Muscle of leg (tissue), 3 donors: ENCODE measurements at regions not wholly inside any gene's neighbourhood (a gene's known extent, or its start where the extent isn't known, plus 50 kb on each side); places are given as distances from the start of the nearest gene placed in this dataset.
"Not testable (repeated sequence)": the region's sequence is repeated elsewhere in the genome, so short reads cannot be mapped to it uniquely, and the experiment has no call there.

Experiments used
- DNase-seq: peaks from one replicate; pipeline ENCODE4 v3.0.0; 2013
- H3K27ac ChIP-seq: one replicate; pipeline ENCODE4 v1.5.1; 2013; ENCODE audit warnings: mild to moderate bottlenecking, low read length, control low read depth
- H3K27me3 ChIP-seq: one replicate; pipeline ENCODE4 v1.6.1; 2013; ENCODE audit warnings: low read length; ENCODE audit not compliant: control insufficient read depth, insufficient read depth
- H3K36me3 ChIP-seq: one replicate; pipeline ENCODE4 v1.6.1; 2013; ENCODE audit warnings: low read length; ENCODE audit not compliant: control insufficient read depth, insufficient read depth
- H3K4me1 ChIP-seq: one replicate; pipeline ENCODE4 v1.6.1; 2013; ENCODE audit warnings: low read length; ENCODE audit not compliant: control insufficient read depth, insufficient read depth
- H3K4me3 ChIP-seq: one replicate; pipeline ENCODE4 v1.5.1; 2013; ENCODE audit warnings: low read length, control low read depth
- H3K9me3 ChIP-seq: replicated peaks from 2 replicates; pipeline ENCODE4 v1.6.1; 2013; ENCODE audit warnings: low read depth, low read length; ENCODE audit not compliant: control insufficient read depth
- WGBS: methylation state at CpG from one replicate; pipeline ENCODE4 v1.1.5; 2013; ENCODE audit warnings: missing lambda C conversion rate; ENCODE audit not compliant: insufficient coverage; 5-methylcytosine and 5-hydroxymethylcytosine counted together

DNA sequence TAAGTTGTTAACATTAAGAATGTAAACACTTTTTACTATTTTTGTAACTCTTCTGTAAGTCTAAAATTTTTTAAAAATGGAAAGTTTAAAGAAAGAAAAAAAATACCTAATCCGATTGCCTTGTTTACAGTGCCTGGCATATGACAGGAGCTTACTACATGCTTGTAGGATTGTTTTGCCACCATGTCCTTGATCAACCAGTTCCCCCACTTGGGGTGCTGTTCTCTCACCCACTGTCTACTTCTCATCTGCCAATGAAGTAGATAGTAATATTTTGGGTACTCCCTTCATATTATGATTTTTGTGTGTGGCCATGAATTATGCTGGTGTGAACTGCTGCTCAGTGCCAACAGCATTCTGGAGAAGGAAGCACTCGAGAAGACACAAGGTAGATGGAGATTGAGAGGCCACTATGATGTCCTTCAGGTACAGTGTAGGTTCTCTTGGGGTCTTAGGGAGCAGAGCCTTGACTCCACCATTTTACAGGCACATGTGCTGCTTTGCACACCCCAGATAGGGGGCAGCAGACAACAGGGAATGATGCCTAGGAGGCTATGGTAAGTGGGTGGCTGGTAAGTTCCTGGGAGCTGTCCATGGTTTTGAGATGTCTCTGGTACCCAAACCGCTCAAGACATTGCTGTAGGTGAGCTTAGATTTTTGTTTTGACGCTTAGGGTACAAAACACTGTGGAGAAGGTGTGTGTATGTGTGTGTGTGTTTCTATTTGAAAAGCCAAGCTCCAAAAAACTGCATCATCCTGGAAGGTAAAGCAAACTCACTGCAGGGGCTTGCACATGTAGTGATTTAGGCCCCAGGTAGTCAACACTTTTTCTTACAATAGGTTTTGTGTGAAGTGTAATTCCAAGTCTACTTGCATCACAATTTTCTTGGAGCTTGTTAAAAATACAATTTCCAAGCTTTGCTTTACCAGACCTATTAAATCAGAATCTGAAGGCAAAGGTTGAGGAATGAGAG lies 494.5 kb upstream of the LARGE1 start:
- WGBS, result 7% methylated on average over 3 of the region's 4 CpGs
- Histone ChIP-seq H3K4me1 (no peaks in the 10 kb centered on the region), H3K4me3 (no peak overlapping the region), H3K27ac (no peak overlapping the region), H3K9me3 (no peaks in the 10 kb centered on the region), H3K36me3 (no peaks in the 10 kb centered on the region), H3K27me3 (no peaks in the 10 kb centered on the region)
- peak; percentile 86 for DNase-seq

DNA sequence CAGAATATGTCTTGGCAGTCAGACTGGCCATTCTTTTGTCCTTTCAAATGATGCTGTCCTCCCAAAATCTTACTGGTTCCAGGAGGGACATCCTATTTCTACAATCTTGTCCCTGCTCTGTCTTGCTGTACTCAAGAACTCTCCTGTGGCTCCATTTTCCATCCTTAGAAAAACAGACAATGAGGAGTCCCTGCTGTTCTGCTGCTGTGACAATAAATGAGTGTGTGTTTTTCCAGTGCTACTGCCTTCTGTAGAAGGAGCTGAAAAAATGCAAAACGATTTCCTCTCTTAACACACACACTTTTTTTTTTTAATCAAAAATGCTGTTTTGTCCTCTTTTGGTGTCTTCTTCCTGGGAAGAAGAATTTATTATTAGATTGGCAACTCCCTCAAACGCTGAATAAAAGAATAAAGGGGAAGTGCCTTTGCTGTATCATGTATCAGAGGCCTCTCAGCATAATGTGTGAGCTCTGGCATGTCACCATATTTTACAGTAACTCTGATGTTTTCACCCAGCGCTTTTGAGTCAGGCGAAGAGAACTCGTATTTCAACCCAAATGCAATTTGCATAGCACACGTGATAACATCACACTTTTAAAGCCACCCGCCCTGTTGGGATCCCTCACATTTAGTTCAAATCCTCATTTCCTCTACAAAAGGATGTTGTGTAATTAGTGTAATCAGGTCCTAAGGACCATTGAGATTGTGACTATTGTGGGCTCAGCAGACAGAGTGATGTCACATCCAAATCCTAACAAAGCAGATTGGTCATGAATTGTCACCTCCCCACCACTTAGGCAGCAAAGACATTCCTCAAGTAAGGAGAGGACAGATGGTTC lies 496.0 kb upstream of the LARGE1 start:
- Histone ChIP-seq H3K27ac (no peak overlapping the region), H3K4me1 (no peaks in the 10 kb centered on the region), H3K4me3 (no peak overlapping the region), H3K36me3 (no peaks in the 10 kb centered on the region), H3K9me3 (no peaks in the 10 kb centered on the region), H3K27me3 (no peaks in the 10 kb centered on the region)
- WGBS, result 60% methylated on average over 1 of the region's 7 CpGs
- no peak for DNase-seq

DNA sequence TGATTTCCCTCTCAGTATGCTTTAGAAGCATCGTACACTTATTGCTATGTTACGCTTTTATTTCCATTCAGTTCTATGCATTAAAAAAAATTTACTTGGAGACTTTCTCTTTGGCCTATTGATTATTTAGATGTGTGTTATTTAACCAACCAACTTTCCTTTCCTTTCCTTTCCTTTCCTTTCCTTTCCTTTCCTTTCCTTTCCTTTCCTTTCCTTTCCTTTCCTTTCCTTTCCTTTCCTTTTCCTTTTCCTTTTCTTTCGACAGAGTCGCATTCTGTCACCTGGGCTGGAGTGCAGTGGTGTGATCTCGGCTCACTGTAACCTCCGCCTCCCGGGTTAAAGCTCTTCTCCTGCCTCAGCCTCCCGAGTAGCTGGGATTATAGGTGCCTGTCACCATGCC lies 502.7 kb upstream of the LARGE1 start:
- not testable (repeated sequence) for H3K4me3 ChIP-seq, H3K9me3 ChIP-seq, H3K27me3 ChIP-seq, H3K36me3 ChIP-seq, DNase-seq, H3K4me1 ChIP-seq, H3K27ac ChIP-seq
- WGBS, result 85% methylated on average over 5 of the region's 8 CpGs

DNA sequence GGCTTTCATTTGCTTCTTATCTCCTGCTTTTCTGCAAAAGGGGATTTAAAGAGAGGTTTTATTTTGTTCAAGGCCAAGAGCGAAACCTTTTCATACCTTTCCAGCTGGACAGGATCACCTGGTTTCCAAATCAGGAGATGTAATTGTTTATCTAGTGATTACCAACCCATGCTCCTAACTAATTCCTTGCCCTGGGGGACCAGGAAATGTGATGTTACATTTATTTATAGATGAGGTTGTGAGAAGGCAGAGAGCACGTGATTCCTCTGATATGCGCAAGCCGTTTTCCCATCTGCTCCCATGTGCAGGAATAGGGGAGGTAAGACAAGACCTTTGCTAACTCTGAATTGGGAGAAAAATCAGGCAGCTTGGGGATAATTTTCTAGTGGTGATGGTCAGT lies 507.2 kb upstream of the LARGE1 start:
- 86% methylated on average over 3 of the region's 4 CpGs for WGBS
- Histone ChIP-seq H3K4me1 (no peaks in the 10 kb centered on the region), H3K36me3 (no peaks in the 10 kb centered on the region), H3K9me3 (no peaks in the 10 kb centered on the region), H3K4me3 (no peak overlapping the region), H3K27ac (no peak overlapping the region), H3K27me3 (no peaks in the 10 kb centered on the region)
- DNase-seq, result no peak

DNA sequence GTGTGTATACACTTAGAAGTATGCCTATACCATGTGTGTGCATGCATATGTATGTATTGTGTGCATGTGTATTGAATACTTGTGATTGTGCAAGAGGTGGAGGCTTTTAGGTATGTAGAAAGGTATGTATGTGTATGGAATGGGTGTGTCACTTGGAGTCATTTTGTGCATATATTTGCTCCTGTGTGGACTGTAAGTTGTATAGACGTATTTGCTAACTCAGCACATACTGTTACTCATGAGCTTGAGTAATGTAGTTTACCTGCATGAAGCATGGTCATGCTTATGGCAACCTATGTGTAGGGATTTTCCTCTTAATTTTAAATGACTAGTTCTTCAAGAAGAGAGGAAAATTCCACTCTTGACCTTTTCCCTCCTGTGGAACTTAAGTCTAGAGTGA lies 507.6 kb upstream of the LARGE1 start:
- WGBS, result no CpG with 5 or more reads among the region's 1 CpG
- Histone ChIP-seq H3K4me1 (no peaks in the 10 kb centered on the region), H3K27ac (no peak overlapping the region)

DNA sequence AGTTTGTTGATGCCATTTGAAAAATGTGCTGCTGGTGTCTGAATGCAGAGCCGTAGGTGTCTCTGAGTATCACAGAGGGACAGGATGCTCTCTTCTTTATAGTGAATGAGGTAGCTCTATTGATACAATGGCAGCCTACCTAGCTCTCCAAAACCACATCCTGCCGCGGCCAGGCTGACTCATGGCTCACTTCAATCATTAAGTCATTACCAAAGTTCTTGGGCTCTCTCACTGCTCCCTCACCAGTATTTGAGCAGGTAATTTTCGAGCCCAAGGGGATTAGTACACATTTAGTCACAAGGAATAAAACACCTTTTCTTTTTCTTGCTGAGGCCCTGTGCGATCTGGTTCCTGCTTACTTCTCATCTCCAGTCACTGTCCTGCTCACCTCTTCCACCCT lies 509.0 kb upstream of the LARGE1 start:
- Histone ChIP-seq H3K36me3 (no peaks in the 10 kb centered on the region), H3K4me1 (no peaks in the 10 kb centered on the region), H3K9me3 (no peaks in the 10 kb centered on the region), H3K27ac (no peak overlapping the region), H3K27me3 (no peaks in the 10 kb centered on the region), H3K4me3 (no peak overlapping the region)
- no peak for DNase-seq
- 86% methylated on average over 4 of the region's 5 CpGs for WGBS

More for the DNA sequence above, 507.6 kb upstream of the LARGE1 start:
- no peak overlapping the region for H3K4me3 ChIP-seq
- no peaks in the 10 kb centered on the region for H3K36me3 ChIP-seq
- no peaks in the 10 kb centered on the region for H3K27me3 ChIP-seq
- DNase-seq, result no peak
- H3K9me3 ChIP-seq, result no peaks in the 10 kb centered on the region

DNA sequence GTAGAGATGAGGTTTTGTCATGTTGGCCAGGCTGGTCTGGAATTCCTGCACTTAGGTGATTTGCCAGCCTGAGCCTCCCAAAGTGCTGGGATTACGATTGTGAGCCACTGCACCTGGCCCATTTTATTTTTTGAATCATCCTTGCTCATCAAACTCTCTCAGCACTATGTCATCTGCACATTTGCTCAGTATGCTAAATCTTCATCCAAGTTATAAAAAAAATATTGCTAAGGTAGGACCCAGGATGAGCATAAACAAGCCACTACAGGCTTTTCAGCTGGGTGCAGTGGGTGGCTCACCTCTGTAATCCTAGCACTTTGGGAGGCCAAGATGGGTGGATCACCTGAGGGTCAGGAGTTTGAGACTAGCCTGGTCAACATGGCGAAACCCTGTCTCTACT lies 510.1 kb upstream of the LARGE1 start:
- Histone ChIP-seq H3K9me3 (no peaks in the 10 kb centered on the region), H3K36me3 (no peaks in the 10 kb centered on the region), H3K27me3 (no peaks in the 10 kb centered on the region), H3K27ac (no peak overlapping the region), H3K4me3 (no peak overlapping the region), H3K4me1 (no peaks in the 10 kb centered on the region)
- 57% methylated on average over 1 of the region's 2 CpGs for WGBS
- DNase-seq, result no peak

DNA sequence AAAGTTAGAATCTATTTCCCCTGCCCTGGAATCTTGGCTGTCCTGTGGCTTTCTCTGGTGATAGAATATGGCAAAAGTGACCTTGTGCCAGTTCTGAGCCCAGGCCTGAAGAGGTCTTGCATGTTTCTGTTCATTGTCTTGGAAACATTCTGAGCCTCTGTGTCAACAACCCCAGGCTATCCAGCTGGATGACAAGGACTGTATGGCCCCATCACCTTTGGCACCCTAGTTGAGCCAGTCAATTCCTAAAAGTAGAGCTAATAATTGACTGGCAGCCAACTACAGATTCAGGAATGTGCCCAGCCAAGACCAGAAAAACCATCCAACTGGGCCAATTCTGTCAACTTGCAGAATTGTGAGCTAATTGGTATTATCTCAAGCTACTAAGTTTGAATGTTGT lies 514.1 kb upstream of the LARGE1 start:
- no peak for DNase-seq
- Histone ChIP-seq H3K27ac (no peak overlapping the region), H3K36me3 (no peaks in the 10 kb centered on the region), H3K4me3 (no peak overlapping the region), H3K9me3 (no peaks in the 10 kb centered on the region), H3K4me1 (no peaks in the 10 kb centered on the region), H3K27me3 (no peaks in the 10 kb centered on the region)

DNA sequence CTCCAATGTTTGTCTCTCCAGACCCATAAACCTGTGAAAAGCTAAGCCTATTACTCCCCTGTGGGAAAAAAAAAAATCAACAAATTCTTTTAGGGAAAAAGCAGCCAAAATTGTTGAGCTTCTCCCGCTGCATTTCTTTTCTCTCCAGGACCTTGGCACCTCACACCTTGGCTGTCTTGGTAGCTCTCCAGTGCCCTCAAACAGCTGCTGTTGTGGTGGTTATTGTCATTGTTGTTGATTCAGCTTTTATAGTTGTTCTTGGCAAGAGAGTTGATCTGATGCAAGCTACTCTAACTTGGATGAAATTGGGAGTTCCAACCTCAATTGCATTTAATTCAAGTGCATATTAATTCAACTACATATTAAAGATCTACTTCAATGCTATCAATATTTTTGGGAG lies 516.9 kb upstream of the LARGE1 start:
- Histone ChIP-seq H3K4me3 (no peak overlapping the region), H3K27ac (no peak overlapping the region)
- 80% methylated on average over 1 of the region's 1 CpG for WGBS

DNA sequence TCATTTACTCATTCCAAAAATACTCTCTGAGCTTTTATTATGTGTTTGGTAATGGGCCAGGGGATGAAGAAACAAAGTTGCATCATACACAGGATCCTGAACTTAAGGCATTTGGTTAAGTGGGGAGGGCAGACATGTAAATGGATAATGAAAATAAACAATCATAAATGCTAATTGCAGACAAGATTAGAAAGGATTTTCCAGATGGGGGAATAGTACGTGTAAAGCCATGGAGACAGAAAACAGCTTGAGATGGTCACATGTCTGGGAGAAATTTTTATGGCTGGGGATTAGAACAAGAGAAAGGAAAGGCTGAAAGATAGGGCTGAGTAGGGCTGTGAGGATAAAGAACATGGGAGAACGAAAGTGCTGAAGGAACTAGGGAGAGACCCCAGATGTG lies 534.3 kb upstream of the LARGE1 start:
- no peaks in the 10 kb centered on the region for H3K4me1 ChIP-seq
- H3K36me3 ChIP-seq, result no peaks in the 10 kb centered on the region
- no peaks in the 10 kb centered on the region for H3K27me3 ChIP-seq

More for the DNA sequence above, 516.9 kb upstream of the LARGE1 start:
- Histone ChIP-seq H3K4me1 (no peaks in the 10 kb centered on the region), H3K36me3 (no peaks in the 10 kb centered on the region), H3K27me3 (no peaks in the 10 kb centered on the region), H3K9me3 (no peaks in the 10 kb centered on the region)
- no peak for DNase-seq

More for the DNA sequence above, 534.3 kb upstream of the LARGE1 start:
- no peak for DNase-seq
- H3K27ac ChIP-seq, result no peak overlapping the region
- H3K9me3 ChIP-seq, result no peaks in the 10 kb centered on the region
- H3K4me3 ChIP-seq, result no peak overlapping the region
- 30% methylated on average over 2 of the region's 2 CpGs for WGBS
